NCI-H82 treated with DMSO at 0.1 percent for 48 hours (cell line): ENCODE measurements at regions not wholly inside any gene's neighbourhood (a gene's known extent, or its start where the extent isn't known, plus 50 kb on each side); places are given as distances from the start of the nearest gene placed in this dataset.
"Not testable (repeated sequence)": the region's sequence is repeated elsewhere in the genome, so short reads cannot be mapped to it uniquely, and the experiment has no call there.

Experiments
- DNase-seq: peaks from one replicate; lab custom pipeline; 2025; ENCODE audit not compliant: unreplicated experiment; lab: John Stamatoyannopoulos, UW

- no peak for DNase-seq
These were observed 231.3 kb upstream of the KCNMB2 start for GRCh38 chr3:178304758-178305467.

DNA sequence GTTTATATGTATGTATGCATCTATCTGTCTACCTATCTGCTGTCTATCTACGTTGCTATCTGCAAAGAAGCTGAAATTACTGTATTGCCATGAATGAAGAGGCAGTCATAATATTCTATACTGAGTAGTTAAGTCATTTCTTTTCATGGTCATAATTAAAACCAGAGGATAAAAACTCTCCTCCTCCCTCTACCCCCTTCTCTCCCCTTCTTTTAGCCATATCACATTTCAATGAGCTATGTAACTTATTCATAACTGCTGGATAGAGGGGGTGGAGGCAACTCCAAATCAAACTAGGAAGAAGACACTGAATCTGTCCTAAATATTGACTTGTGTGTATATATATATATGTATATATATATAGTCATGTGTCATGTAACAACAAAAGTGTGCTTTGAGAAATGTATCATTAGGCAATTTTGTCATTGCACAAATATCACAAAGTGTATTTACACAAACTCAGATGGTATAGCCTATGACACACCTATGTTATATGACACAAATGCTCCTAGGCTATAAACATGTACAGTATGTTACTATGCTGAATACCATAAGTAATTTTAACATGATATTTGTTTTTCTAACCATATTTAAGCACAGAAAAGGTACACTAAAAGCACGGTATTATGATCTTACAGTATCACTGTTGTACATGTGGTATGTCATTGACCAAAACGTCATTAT, 229.7 kb upstream of the KCNMB2 start:
- no peak for DNase-seq

DNA sequence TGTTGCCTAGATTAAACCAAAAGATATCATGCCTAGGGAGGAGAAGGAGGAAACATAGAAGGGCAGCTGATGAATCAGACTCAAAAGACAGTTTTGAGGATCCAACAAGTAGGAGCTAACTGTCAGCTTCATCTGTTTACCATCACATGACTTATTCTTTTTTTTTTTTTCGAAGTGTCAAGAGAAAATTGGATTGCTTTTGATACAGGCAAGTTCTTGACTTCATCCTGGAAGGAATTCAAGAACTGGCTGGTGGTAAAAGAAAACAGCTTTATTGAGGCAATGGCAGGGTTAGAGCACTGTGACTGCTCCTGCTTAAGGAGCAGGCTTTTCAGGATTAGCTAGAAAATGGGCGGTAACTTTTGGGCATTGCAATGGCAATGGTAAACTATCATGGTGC, 227.5 kb upstream of the KCNMB2 start:
- no peak for DNase-seq

DNA sequence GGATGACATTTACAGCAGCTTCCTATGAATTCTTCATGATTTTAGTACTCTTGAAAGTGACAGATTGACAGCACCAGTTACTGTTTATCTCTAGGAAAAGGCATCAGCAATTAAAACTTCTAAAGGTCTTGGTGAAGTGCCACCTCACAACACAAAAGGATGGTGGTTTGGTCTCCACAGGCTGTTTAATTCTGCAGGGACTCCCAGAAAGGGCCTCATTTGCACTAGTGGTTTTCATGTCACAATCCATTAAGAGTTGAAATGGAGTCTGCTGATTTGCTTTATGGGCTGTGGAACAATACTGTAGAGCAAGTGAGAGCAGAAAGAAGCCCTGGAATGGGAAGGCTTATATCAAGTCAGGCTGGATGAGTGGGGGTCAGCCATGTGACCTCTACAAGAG, 225.3 kb upstream of the KCNMB2 start:
- DNase-seq, result no peak

- no peak for DNase-seq
These were observed 222.5 kb upstream of the KCNMB2 start for GRCh38 chr3:178313716-178314115.

GRCh38 chr3:178318340-178318739, 217.9 kb upstream of the KCNMB2 start:
- DNase-seq, result no peak

DNA sequence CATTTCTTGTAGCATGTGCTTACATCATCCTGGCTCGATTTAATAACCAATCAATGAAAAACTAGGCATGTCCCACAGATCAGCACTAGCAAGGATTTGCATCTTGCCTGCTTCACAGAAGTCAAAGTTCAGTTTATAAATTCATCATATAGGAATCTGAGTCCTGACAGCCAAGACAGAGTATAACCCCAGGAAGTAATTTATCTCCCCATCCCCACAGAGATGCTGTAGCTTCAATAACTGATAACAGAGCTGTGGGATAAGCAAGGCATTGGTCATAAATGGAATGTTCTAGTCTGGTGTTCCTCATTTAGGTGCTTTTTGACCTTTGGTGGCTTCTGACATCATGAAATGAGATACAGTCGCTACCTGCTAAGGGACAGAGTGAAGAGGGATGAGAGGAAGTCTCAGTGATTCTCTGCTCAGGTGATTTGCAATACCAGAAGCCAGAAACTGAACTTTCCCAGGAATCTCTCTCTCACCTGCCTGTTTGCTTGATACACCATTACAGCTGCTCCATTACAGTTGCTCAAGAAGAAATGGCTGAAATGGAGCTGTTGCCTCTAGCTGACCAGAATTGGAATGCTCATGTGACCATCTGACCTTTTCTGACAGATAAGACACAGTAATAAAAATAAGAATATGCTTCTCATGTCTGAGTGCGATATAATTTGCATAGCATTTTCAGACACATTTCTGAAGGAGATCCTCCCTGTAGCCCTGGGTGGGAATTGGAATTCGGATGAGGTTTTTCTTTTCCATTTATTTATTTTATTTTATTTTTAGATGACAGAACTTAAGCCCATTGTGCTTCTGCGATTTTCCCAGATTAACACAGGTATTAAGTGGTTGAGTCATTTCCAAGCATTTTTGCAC, 217.1 kb upstream of the KCNMB2 start:
- no peak for DNase-seq

GRCh38 chr3:178320456-178321351, 215.5 kb upstream of the KCNMB2 start:
- no peak for DNase-seq

DNA sequence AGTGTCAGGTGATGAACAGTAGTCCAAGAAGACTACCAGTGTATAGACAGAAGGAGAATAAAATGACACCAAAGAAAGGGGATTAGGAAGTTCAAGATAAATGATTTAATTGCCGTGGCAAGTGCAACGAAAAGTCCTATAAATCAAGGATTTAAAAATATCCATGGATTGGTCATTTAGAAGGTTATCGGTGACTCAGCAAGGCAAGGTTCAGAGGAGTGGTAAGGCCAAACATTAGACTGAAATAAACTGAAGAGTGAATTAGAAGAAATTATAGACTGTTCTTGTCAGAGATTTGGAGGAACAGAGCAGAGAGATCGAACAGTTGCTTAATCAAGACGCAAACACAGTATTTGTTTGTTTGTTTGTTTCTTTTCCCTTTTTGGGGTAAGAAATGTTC, 211.9 kb upstream of the KCNMB2 start:
- DNase-seq, result no peak

DNA sequence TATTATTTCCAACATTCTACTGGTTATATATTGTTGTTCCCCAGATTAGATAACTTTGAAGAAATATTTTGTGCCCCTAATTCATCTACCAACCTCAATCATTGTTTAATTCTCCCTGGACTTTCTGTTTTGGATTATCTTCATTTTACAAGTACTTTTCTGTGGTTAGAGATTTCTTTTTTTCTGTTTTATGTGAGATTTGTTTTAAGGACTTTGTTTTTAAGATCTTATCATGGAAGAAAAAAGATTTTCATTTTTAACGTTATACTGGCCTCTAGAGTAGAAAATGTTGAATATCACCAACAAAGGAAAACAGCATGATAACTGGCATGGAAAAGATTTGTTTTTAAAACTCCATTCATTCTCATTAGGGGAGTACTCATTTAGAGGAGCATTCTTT, 210.9 kb upstream of the KCNMB2 start:
- DNase-seq, result no peak

DNA sequence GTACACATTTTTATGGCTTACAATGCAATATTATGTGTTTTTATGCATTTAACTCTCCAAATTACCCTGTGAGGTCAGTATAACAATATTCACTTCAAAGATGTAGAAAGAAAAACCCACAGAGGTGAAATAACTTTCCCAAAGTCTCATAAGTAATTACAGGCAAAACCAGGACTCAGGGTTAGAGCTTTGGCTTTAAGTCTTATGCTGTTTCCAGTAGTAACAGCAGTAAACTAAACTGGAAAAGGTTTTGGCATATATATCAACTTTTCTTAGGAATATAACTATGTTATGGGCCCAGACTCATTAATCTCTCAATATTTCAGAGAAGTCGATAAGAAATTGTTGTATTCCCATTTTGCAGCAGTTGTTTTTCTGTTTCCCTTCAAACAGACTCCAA, 206.3 kb upstream of the KCNMB2 start:
- no peak for DNase-seq

- DNase-seq, result no peak
These were observed 202.0 kb upstream of the KCNMB2 start for GRCh38 chr3:178334239-178334638.

GRCh38 chr3:178336336-178336735, 199.9 kb upstream of the KCNMB2 start:
- DNase-seq, result no peak

DNA sequence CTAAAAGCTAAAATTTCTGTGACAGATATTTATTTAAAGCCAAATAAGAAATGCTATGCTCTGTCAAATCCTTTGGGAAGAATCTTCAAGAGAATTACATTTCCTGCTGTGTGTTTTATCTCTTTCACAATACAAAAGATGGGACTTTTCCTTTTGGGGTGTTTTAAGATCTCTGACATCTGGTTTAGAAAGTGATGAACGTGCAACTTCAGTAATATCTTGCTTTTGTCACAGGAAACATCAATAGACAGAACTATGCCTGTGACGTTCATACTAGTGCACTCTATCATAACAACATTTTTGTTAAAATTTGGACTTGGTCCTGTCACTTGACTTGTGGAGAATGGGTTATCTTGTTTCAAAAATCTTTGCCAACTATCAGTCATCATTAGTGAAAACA, 195.7 kb upstream of the KCNMB2 start:
- no peak for DNase-seq

- no peak for DNase-seq
These were observed 194.6 kb upstream of the KCNMB2 start for GRCh38 chr3:178341636-178342035.

DNA sequence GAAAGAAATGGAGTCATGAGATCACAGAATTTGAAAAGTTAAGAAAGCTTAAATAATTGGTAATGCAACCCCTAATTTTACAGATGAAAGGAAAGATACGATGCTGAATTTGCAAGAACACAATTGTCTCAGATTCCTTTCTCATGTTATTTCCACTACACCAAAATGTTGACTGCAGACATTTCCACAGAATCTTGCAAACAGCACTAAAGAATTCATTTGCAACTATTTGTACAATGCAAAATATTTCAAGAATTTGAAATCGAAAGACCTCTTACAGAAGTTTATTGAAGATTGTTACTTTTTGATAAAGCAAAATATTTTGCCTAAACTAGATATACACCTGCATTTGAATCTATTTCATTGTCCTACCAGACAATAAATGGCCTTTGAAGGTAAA, 194.1 kb upstream of the KCNMB2 start:
- no peak for DNase-seq

DNA sequence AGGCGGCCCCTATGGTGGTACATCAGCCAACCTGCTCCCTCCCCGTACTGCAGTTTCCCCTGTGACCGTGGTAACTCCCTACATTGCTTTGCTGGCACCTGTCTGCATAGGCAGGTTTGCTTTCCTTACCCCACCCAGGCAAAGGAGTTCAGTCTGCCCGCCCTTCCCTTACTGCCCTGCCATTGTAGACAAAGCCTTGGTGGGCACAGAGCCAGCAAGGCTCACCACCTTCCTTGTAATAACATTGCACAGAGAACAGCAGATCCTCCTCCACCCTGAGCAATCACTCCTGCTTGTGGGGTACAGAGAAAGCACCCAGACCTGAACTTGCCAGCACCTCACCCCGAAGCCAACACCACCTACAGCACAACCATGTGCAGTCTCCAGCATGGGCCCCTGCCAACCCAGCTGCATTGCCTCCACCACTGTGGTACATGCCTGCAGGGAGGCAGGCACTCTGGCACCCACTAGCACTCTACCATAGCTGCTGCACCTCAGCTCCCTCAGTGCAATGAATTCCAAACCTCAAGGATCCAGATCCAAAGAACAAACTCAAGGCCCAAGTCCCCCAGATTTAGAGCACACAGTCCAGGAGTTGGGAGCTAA, 192.7 kb upstream of the KCNMB2 start:
- no peak for DNase-seq

DNA sequence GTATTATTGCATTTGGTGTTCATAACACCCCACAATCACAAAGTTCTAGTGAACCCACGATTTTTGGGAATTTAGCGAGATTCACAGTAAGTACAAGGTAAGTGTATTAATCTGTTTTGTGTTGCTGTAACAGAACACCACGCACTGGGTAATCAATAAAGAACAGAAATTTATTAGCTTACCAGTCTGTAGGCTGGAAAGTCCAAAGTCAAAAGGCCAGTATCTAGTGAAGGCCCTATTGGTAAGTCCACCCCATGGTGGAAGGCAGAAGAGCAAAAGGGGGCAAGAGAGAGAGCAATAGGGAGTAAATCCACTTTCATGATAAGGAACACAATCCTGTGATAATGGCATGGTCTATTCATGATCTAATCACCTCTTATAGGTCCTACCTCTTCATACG, 190.3 kb upstream of the KCNMB2 start:
- no peak for DNase-seq

GRCh38 chr3:178348561-178349217, 187.5 kb upstream of the KCNMB2 start:
- not testable (repeated sequence) for DNase-seq

- not testable (repeated sequence) for DNase-seq
These were observed 187.0 kb upstream of the KCNMB2 start for GRCh38 chr3:178349218-178349596.
